SK-N-DZ (cell line): ENCODE measurements at regions not wholly inside any gene's neighbourhood (a gene's known extent, or its start where the extent isn't known, plus 50 kb on each side); places are given as distances from the start of the nearest gene placed in this dataset.

ENCODE experiments used
- DNase-seq: peaks from one replicate; pipeline ENCODE4 v3.0.0-alpha.2; 2015; ENCODE audit warnings: low spot score

- no peak for DNase-seq
Measured at GRCh38 chr4:165718660-165719059, 154.4 kb upstream of the TLL1 start.

DNA sequence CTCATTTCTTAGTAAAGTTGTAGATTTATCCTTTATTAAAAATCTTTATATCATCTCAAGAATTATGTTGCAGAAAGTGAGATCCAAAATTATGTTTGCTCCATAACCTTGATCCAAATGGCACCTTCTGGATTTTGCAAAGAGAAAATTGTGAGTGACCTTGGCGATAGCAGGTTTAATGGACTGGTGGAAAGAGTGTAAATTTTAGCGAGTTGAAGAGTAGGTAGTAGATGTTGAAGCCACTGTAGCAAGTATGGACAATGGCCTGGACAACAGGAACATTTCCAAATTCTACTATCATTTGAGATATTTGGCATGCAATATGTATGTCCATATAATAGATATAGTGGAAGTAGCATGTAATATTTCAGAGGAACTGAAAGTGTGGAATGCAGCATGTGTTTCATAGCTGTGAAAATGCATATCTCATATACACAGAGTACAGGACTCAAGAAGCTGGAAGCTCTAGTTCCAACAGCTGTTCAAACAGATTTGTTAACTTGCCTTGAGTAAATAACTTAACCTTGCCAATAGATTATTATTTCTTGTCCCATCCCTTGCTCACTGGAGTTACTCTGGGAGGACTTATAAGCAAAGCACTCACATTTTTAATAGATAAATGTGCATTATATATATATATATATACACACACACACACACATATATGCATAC lies 152.5 kb upstream of the TLL1 start:
- no peak for DNase-seq

DNA sequence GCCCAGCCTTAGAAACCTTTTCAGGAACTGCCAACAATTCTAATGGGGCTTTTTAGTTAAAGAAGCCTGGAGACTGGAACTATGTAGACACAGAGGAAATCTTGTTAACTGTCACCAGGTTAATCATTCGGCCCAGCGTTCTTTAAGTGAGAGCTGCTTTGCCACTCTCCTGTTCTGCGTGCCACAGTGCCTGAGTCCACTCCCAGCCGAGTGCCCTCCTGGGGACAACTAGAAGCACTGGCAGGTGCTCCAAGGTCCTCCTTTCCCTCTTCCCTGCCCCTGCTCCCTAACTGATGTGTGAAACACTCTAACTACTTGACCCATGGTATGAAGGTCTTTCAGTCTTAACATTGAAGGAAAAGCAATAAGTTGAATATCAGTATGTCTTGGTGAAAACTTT lies 151.2 kb upstream of the TLL1 start:
- DNase-seq, result no peak

DNA sequence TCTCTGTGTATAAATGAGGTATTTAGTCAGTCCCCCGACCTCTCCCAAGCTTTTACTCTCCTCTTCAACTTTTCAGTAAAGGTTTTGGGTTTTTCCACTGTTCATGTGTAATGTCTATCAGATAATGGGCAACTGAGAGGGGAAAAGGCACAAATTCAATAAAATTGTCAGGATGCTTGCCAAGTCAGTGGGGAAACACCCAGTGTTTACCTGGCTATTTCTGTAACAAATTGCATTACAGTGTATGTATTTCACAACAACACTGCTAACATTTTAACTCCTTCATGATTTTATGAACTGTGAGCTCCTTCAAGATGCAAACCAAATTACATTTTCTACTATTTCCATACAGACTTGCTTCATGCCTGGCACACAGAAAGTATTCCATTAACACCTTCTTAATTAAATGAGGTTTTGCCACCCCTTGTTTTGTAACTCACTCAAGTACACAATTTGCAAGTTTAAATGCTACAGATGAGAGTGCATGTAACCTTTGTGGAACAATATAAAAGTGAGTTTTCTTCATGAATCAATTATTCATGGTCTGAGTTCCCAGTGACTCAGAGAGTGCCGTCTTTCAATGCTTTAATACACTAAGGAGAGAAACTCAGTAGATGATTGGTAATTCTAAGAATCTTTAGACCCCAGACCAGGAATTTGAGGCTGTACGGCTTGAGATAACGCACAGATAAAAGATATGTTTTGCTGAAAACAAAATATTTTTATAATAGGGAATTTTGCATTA lies 149.8 kb upstream of the TLL1 start:
- DNase-seq, result no peak

DNA sequence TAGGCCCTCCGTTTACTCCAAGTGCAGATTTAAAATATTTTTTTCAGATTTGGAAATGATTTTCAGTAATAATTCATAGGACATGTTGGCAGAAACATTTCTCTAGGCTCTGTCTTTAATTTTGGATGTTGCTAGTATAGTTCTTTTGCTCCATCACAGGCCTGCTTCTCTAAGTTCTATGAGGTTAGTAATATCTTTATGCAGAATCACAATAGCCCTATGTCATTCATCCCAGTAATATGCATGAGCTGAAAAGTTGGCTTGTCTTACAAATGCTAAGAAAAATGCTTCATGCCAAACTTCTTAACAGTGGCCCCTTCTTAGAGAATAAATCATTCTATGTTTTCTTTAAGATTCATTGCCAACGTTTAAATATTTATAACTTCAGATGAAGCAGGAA lies 148.3 kb upstream of the TLL1 start:
- no peak for DNase-seq

DNA sequence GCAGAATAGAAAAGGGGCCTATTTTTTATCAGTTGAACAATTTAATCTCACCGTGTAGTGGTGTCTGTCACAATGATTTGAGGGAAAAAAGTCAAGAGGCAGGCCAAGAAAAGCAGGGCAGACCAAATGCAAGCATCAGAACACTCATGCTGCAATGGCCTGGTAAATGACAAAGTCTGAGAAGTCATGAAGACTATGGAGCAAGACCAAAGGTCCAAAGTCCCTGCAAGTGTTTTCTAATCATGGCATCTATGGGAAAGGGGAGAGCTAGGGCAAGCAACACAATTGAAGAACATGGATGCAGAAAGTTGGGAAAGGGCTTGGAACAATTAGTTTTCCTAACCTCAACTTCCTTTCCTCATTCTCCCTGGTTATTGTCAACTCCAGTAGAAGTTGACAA lies 147.7 kb upstream of the TLL1 start:
- no peak for DNase-seq

GRCh38 chr4:165726831-165727230 lies 146.2 kb upstream of the TLL1 start:
- no peak for DNase-seq

DNA sequence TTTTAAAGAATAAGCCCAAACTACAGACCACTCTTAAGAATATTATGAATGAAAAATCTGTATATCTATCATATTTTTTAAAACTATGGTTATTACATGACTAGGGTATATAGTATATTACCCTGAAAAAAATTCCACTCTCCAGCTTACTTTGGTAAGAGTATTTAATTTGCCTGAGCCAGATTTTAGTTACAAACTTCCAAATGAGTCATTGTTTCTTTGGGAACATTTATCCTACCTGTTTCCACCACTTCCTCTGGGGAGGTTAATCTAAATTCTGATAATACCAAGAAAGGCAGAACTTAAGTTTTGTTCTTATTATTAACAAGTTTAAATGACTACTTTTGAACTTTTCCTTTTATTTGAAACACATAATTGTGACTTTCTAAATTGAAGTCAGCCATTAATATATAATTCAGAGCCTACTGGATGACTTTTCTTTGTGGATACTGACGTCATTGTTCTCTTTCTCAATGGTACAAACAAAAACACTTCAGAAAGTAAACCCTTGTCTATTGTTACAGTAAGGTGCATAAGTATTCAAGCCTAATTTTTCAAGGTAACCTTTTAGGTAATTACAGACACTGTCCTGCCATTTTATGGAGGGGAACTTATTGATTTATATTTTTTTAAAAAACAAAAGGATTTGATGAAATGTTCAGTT lies 135.6 kb upstream of the TLL1 start:
- DNase-seq, result no peak

DNA sequence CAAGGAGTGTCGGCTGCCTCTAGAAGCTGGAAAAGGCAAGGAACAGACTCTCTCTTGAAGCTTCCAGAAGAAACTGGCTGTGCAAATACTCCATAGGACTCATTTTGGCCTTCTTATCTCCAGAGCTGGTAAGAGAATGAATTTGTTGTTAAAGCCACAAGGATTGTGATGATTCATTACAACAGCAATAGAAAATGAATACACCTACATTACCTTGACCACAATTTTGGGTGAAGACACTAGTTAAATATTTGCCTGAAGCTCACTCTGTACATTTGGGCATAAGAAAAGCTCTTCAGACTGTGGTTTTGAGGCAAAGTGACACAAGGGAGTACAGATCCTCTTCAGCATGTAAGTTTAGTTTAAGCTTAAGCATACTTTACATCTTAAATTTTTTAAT lies 134.5 kb upstream of the TLL1 start:
- no peak for DNase-seq

DNA sequence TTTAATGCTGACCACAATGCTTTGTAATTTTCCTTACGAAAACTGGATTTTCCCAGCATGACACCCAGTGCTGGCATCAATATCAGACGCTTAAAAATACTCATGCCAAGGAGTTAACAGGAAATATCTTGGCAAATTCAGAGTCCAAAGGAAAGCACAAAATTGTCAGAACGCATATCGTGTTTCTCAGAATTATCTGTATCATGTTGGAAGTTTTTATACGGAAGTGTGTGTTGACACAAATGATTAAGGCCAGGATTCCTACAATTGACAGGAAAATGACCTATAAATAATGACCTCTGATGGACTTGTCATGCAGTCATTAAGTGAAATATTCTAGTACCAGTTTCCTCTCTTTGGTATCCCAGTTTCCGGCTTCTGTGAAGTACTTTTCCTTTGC lies 132.1 kb upstream of the TLL1 start:
- no peak for DNase-seq

DNA sequence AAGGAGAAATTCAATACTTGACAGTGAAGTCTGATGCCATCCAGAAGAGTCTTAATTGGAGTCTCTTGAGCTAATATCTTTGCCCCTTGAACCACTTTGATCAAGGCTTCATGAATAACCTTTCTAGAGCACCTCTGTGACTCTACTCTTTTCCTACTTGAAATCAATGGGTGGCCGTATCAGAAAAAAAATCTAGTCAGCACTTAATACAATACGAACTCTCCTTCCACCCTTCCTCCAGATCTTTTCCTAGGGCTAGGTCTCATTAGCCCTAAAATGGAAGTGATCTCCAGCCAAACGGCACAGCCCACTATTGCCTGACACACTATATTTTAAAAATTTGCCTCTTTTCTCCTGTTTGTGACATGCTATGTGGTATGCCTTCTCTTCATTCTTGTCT lies 129.6 kb upstream of the TLL1 start:
- no peak for DNase-seq

DNA sequence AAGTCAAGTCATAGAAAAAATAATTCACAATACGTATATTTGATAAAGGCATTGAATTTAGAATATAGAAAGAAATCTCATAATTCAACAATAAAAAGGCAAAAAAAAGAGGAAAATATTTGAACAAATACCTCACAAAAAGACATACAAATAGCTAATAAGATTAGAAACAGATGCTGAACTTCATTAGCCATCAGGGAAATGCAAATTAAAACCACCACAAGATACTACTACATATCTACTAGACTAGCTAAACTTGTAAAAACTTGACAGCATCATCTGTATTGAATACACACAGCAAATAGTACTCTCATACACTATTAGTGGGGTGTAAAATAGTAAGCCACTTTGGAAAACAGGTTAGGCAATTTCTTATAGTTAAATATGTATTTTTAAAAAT lies 128.7 kb upstream of the TLL1 start:
- no peak for DNase-seq

DNA sequence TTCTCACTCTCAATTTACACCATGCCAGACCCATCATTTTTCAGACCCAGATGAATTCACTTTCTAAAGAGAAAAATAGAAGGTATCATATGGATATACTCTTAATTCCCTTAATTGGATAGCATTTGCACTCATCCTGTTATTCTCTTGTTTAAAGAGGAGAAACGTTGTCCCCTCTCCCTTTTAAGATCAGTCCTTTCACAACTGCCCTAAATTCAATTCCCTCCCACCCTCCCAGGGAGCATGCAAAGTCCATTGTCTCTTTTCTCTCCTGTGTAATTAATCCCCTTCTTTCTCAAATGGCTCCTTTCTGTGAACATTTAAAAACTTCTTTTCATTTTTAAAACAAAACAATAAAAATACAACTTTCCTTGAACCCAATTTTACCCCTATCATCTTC lies 124.7 kb upstream of the TLL1 start:
- DNase-seq, result no peak

- no peak for DNase-seq
Measured at GRCh38 chr4:165751882-165752281, 121.2 kb upstream of the TLL1 start.

GRCh38 chr4:165754664-165755063 lies 118.4 kb upstream of the TLL1 start:
- DNase-seq, result no peak

DNA sequence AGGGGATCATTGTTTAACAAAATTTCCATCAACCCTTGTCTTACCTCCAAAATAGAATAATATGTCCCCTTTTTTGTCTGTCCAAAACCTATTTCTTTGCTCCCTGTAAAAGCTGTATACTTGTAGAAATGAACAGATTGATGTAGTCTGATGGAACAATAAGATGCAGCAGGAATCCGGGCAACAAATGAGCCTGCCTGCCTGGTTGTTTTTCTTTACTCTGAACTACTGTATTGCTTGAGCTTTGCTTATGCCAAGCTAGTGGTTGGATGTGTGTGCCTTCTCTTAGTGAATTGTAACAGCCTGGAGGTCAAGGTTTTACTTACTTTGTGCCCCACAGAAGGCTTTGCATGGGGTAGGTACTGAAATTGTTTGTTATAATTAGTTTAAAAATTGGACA lies 116.2 kb upstream of the TLL1 start:
- DNase-seq, result no peak

DNA sequence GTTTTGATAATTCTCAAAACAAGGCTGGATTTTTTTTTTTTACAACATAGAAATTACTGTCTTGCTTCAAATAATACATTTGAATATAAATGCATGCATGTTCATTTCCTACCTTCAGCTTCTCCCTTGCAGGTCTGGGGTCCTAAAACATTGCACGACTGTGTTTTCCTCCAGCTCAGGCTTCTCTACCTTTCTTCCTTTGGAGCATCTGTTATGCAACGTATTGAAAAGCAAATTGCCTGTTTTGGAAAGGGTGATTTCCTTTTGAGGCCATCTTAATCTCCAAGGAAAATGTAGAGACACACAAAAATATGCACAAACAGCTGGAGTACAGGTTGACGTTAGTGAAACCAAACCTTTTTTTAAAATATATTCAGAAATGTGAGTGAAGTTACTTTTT lies 115.6 kb upstream of the TLL1 start:
- no peak for DNase-seq

DNA sequence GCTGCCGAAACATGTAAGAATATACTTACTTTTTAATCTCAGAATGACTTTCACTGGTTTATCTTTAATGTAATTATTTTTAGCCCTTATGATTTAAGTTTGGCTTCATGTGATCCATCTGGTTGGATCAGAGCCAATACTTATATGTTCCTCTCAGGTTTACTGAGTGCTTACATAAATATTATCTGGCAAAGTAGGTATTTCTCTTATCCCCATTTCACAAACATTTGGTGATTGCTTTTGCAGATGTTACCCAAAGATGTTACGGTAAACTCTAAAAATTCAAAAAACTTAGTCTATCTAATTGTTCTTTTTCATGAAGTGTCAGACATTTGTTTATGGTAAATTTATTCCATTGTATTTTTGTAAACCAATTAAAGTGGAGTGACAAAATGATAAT lies 115.0 kb upstream of the TLL1 start:
- DNase-seq, result no peak

- DNase-seq, result no peak
Measured at GRCh38 chr4:165760182-165760581, 112.9 kb upstream of the TLL1 start.

- DNase-seq, result no peak
Measured at GRCh38 chr4:165761963-165762362, 111.1 kb upstream of the TLL1 start.

GRCh38 chr4:165763640-165764039 lies 109.4 kb upstream of the TLL1 start:
- no peak for DNase-seq

DNA sequence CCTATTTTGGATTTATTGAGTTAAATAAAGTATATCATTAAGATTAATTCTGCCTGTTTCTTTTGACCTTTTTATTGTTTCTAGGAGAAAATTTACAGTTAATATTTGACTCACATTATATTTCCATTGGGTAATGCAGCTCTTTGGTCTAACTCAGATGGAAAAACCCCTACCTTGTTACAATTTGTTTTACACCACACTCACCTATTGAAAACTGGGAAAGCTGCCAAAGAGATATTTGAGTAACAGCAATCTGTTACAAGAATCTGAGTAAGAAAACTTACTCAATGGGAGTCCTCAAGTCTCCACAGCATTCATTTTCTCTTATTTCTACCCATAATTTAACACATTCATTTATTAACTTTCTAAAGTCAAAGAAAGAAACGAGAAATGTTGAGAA lies 108.0 kb upstream of the TLL1 start:
- no peak for DNase-seq

DNA sequence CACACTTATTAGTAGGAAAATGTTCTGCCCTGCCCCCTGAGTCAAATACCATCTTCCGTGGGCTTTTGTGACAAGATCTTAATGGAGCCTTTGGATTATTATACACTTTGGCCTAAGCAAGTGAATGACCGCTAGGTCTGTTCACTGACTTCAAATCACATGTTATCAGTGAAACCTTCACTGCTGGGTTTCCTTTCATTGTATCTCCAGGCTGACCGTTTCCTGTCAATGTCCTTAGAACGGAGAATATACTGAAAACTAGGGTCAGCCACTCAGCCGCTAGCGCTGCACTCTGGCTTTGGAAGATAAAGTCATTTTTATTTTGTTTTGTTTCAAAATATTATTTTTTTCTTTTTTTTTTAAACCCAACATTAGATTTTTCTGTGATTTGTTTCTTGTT lies 107.0 kb upstream of the TLL1 start:
- no peak for DNase-seq
